CD4-positive, alpha-beta T cell treated with Interleukin-12 subunit alpha and Interleukin-12 subunit beta, for 1 hour (primary cell): ENCODE measurements at regions not wholly inside any gene's neighbourhood (a gene's known extent, or its start where the extent isn't known, plus 50 kb on each side); places are given as distances from the start of the nearest gene placed in this dataset.
"Not testable (repeated sequence)": the region's sequence is repeated elsewhere in the genome, so short reads cannot be mapped to it uniquely, and the experiment has no call there.

Source experiments
- DNase-seq: peaks from one replicate; pipeline ENCODE4 v3.0.0-alpha.2; 2020

- no peak for DNase-seq
These were observed 804.3 kb downstream of the KCNJ3 start for GRCh38 chr2:155502766-155503165.

- no peak for DNase-seq
These were observed 799.6 kb downstream of the KCNJ3 start for GRCh38 chr2:155498106-155498505.

- DNase-seq, result no peak
These were observed 796.2 kb downstream of the KCNJ3 start for GRCh38 chr2:155494744-155495143.

- no peak for DNase-seq
These were observed 786.8 kb downstream of the KCNJ3 start for GRCh38 chr2:155485141-155485842.

GRCh38 chr2:155481141-155481540 is 782.6 kb downstream of the KCNJ3 start:
- no peak for DNase-seq

- not testable (repeated sequence) for DNase-seq
These were observed 773.5 kb downstream of the KCNJ3 start for GRCh38 chr2:155472018-155472417.

- DNase-seq, result no peak
These were observed 757.7 kb downstream of the KCNJ3 start for GRCh38 chr2:155456222-155456621.

GRCh38 chr2:155442755-155443372 is 744.4 kb downstream of the KCNJ3 start:
- DNase-seq, result no peak

GRCh38 chr2:155442088-155442487 is 743.6 kb downstream of the KCNJ3 start:
- DNase-seq, result no peak

- DNase-seq, result no peak
These were observed 732.6 kb downstream of the KCNJ3 start for GRCh38 chr2:155431004-155431507.

- no peak for DNase-seq
These were observed 729.0 kb downstream of the KCNJ3 start for GRCh38 chr2:155427470-155427869.

GRCh38 chr2:155424518-155424917 is 726.0 kb downstream of the KCNJ3 start:
- no peak for DNase-seq

- DNase-seq, result no peak
These were observed 720.3 kb downstream of the KCNJ3 start for GRCh38 chr2:155418753-155419152.

- DNase-seq, result no peak
These were observed 714.1 kb downstream of the KCNJ3 start for GRCh38 chr2:155412598-155412997.

- DNase-seq, result no peak
These were observed 706.0 kb downstream of the KCNJ3 start for GRCh38 chr2:155404433-155405002.

GRCh38 chr2:155393406-155393805 is 694.9 kb downstream of the KCNJ3 start:
- no peak for DNase-seq

GRCh38 chr2:155391613-155392130 is 693.2 kb downstream of the KCNJ3 start:
- DNase-seq, result no peak

- DNase-seq, result no peak
These were observed 690.7 kb downstream of the KCNJ3 start for GRCh38 chr2:155389224-155389623.

GRCh38 chr2:155384555-155385123 is 686.1 kb downstream of the KCNJ3 start:
- DNase-seq, result no peak

GRCh38 chr2:155382776-155383175 is 684.3 kb downstream of the KCNJ3 start:
- DNase-seq, result no peak

GRCh38 chr2:155381436-155381835 is 682.9 kb downstream of the KCNJ3 start:
- no peak for DNase-seq

- no peak for DNase-seq
These were observed 681.0 kb downstream of the KCNJ3 start for GRCh38 chr2:155379494-155379893.

- DNase-seq, result no peak
These were observed 679.5 kb downstream of the KCNJ3 start for GRCh38 chr2:155377931-155378444.
